HG02852 (cell line): ENCODE measurements at regions not wholly inside any gene's neighbourhood (a gene's known extent, or its start where the extent isn't known, plus 50 kb on each side); places are given as distances from the start of the nearest gene placed in this dataset.

ENCODE experiments used
- ATAC-seq: cut with Tn5 transposase; IDR thresholded peaks from one replicate; pipeline ENCODE4 v1.9.1; 2021; ENCODE audit warnings: mild to moderate bottlenecking, moderate library complexity; ENCODE audit not compliant: unreplicated experiment

GRCh38 chrX:51954592-51954991, 61.2 kb downstream of the MAGED1 start:
- no peak for ATAC-seq

- peak; percentile 98 for ATAC-seq
Measured at GRCh38 chrX:51955200-51955599, 61.8 kb downstream of the MAGED1 start.

GRCh38 chrX:51956441-51956840, 63.0 kb downstream of the MAGED1 start:
- ATAC-seq = no peak

- no peak for ATAC-seq
Measured at GRCh38 chrX:51975360-51975759, 81.9 kb downstream of the MAGED1 start.

GRCh38 chrX:51975811-51976210, 82.4 kb downstream of the MAGED1 start:
- no peak for ATAC-seq

GRCh38 chrX:51976503-51976902, 83.1 kb downstream of the MAGED1 start:
- ATAC-seq = no peak
